Keratinocyte (primary cell): ENCODE measurements at regions not wholly inside any gene's neighbourhood (a gene's known extent, or its start where the extent isn't known, plus 50 kb on each side); places are given as distances from the start of the nearest gene placed in this dataset.
A peak's percentile ranks its signal among the peaks of the same experiment; 100 is the strongest.

Source experiments
- DNase-seq: peaks from one replicate; pipeline ENCODE4 v3.0.0-alpha.2; 2011; ENCODE audit warnings: low read depth, missing footprints, low spot score
- FAIRE-seq: peaks from 2 replicates; lab custom pipeline; 2011; peaks lifted over from hg19 to GRCh38; lab: Jason Lieb, UNC
- H2AFZ ChIP-seq: 2 replicates; pipeline ENCODE4 v1.6.0; 2012; ENCODE audit warnings: low read length, control low read depth, inconsistent platforms; ENCODE audit not compliant: control insufficient read depth
- H3K27ac ChIP-seq: 2 replicates; pipeline ENCODE4 v1.5.1; 2011; ENCODE audit warnings: low read length; ENCODE audit not compliant: control insufficient read depth, insufficient read depth
- H3K27me3 ChIP-seq: 3 replicates; pipeline ENCODE4 v1.6.0; 2011; ENCODE audit warnings: low read length; ENCODE audit not compliant: control insufficient read depth, insufficient read depth; ENCODE audit errors: extremely low read depth
- H3K36me3 ChIP-seq, 2 experiments: 2 replicates in 1 of 2; 3 replicates in 1 of 2; pipeline ENCODE4 v1.5.1; 2011; ENCODE audit warnings: low read length in 2 of 2, mild to moderate bottlenecking in 1 of 2; ENCODE audit not compliant: control insufficient read depth in 2 of 2, insufficient read depth in 2 of 2; ENCODE audit errors: extremely low read depth in 1 of 2
- H3K4me1 ChIP-seq: 3 replicates; pipeline ENCODE4 v1.5.1; 2011; ENCODE audit warnings: low read length; ENCODE audit not compliant: control insufficient read depth, insufficient read depth; ENCODE audit errors: extremely low read depth
- H3K4me2 ChIP-seq: 3 replicates; pipeline ENCODE4 v1.6.0; 2011; ENCODE audit warnings: low read depth, low read length; ENCODE audit not compliant: control insufficient read depth, insufficient read depth; ENCODE audit errors: extremely low read depth
- H3K4me3 ChIP-seq, 3 experiments: fragments of 200-600 bp in 1 of 3; sonication (generic) in 1 of 3; 2 replicates in 2 of 3; 3 replicates in 1 of 3; pipeline ENCODE4 v1.5.1; 2011 to 2016; ENCODE audit warnings: low read length in 3 of 3, mild to moderate bottlenecking in 3 of 3, control low read depth in 2 of 3, inconsistent platforms in 1 of 3, low read depth in 1 of 3, mixed read lengths in 1 of 3, mixed run types in 1 of 3, moderate library complexity in 1 of 3; ENCODE audit not compliant: control insufficient read depth in 2 of 3, insufficient read depth in 2 of 3; ENCODE audit errors: extremely low read depth in 1 of 3
- H3K79me2 ChIP-seq: 2 replicates; pipeline ENCODE4 v1.6.0; 2012; ENCODE audit warnings: low read length; ENCODE audit not compliant: control insufficient read depth, insufficient read depth
- H3K9ac ChIP-seq: 3 replicates; pipeline ENCODE4 v1.6.0; 2011; ENCODE audit warnings: low read length; ENCODE audit not compliant: control insufficient read depth, insufficient read depth; ENCODE audit errors: extremely low read depth
- H3K9me1 ChIP-seq: 3 replicates; pipeline ENCODE4 v1.6.0; 2011; ENCODE audit warnings: low read length; ENCODE audit not compliant: control insufficient read depth, insufficient read depth; ENCODE audit errors: extremely low read depth
- H3K9me3 ChIP-seq: 2 replicates; pipeline ENCODE4 v1.5.1; 2012; ENCODE audit warnings: low read depth, low read length; ENCODE audit not compliant: control insufficient read depth
- H4K20me1 ChIP-seq: 3 replicates; pipeline ENCODE4 v1.6.0; 2011; ENCODE audit warnings: low read length; ENCODE audit not compliant: control insufficient read depth, insufficient read depth; ENCODE audit errors: extremely low read depth
- EZH2 ChIP-seq: IDR thresholded peaks from one replicate; pipeline ENCODE4 v1.6.1; 2012; ENCODE audit warnings: inconsistent platforms, mild to moderate bottlenecking, low read length, moderate library complexity
- dilution Hi-C: fragments of 300-500 bp; cut with MboI; formaldehyde crosslinking; loops from one replicate; pipeline ENCODE4 v1.7.0; 2020; ENCODE audit warnings: low sequenced_read_pairs; ENCODE audit not compliant: extremely low pct_ligation_motif_present
- TF ChIP-seq, protein P1 (sequence below), 3 experiments: IDR thresholded peaks in 1 of 3; conservative IDR thresholded peaks in 1 of 3; optimal IDR thresholded peaks in 1 of 3; 2 replicates in 2 of 3; 3 replicates in 1 of 3; pipeline versions ENCODE3 to v1.5.1; 2011; ENCODE audit warnings: low read length in 3 of 3, mild to moderate bottlenecking in 3 of 3, moderate library complexity in 2 of 3, control low read depth in 1 of 3, inconsistent platforms in 1 of 3; ENCODE audit not compliant: insufficient read depth in 2 of 3; ENCODE audit errors: extremely low read depth in 1 of 3

DNA sequence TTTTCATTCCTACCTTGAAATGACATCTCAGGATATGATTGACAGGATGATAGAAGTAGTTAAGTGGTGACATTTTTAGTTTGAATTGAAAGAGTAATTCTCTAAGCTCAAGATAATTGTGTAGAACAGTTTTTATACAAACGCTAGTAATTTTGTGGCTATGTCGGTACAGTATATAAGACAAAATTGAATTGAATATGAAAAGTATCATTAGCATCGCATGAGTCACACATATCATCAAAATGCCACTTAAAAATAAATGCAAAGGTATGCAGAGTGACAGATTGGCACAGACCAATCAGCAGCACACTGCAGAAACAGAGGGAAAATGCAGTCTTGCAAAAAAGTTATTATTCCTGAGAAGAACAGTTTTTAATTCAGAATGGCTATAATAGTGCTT, 608.2 kb upstream of the NETO1 start:
- Histone ChIP-seq H3K27ac (no peak overlapping the region), H3K36me3 (no peaks in the 10 kb centered on the region), H3K4me3 (no peak overlapping the region), H4K20me1 (no peaks in the 10 kb centered on the region), H3K27me3 (no peaks in the 10 kb centered on the region), H2AFZ (no peak overlapping the region), H3K9ac (no peak overlapping the region), H3K4me1 (peaks cover 3% of the 10 kb centered on the region), H3K79me2 (no peaks in the 10 kb centered on the region), H3K4me2 (no peak overlapping the region), H3K9me1 (no peaks in the 10 kb centered on the region), H3K9me3 (no peaks in the 10 kb centered on the region)
- dilution Hi-C loops, result no loop called here
- no peak for TF ChIP-seq EZH2
- TF ChIP-seq, protein P1, sequence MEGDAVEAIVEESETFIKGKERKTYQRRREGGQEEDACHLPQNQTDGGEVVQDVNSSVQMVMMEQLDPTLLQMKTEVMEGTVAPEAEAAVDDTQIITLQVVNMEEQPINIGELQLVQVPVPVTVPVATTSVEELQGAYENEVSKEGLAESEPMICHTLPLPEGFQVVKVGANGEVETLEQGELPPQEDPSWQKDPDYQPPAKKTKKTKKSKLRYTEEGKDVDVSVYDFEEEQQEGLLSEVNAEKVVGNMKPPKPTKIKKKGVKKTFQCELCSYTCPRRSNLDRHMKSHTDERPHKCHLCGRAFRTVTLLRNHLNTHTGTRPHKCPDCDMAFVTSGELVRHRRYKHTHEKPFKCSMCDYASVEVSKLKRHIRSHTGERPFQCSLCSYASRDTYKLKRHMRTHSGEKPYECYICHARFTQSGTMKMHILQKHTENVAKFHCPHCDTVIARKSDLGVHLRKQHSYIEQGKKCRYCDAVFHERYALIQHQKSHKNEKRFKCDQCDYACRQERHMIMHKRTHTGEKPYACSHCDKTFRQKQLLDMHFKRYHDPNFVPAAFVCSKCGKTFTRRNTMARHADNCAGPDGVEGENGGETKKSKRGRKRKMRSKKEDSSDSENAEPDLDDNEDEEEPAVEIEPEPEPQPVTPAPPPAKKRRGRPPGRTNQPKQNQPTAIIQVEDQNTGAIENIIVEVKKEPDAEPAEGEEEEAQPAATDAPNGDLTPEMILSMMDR (optimal IDR thresholded peaks at IDR 0.05 in 1 of 3, IDR thresholded peaks at IDR 0.05 in 1 of 3, conservative IDR thresholded peaks at IDR 0.05 in 1 of 3; ENCODE audit: extremely low read depth in 1 of 3, insufficient read depth in 2 of 3, low read length in 3 of 3), result no peak
- DNase-seq (no peak), FAIRE-seq (no peak)

DNA sequence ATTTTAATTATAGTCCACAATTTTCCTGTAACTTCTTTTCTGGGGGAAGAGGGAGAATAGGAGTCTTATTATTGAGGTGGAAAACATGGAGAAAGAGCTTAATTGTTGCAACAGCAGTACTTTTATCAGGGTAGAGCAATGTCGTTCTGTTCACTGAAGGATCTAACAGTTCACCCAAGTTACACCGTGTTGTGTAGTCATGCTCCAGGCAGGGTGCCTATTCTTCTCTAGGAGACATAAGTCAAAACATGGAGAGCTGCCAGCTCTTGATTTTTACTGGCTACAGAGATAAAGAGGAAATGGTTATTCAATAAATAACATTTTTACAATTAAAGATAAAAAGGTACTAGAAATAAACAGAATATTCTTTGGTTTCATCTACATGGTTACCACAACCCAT, 594.3 kb upstream of the NETO1 start:
- Histone ChIP-seq H3K36me3 (no peaks in the 10 kb centered on the region), H3K9me1 (no peaks in the 10 kb centered on the region), H3K4me1 (peaks cover 5% of the 10 kb centered on the region), H4K20me1 (no peaks in the 10 kb centered on the region), H3K4me2 (no peak overlapping the region), H3K79me2 (no peaks in the 10 kb centered on the region), H2AFZ (no peak overlapping the region), H3K27me3 (no peaks in the 10 kb centered on the region), H3K9me3 (no peaks in the 10 kb centered on the region), H3K27ac (no peak overlapping the region), H3K4me3 (no peak overlapping the region), H3K9ac (no peak overlapping the region)
- no peak for TF ChIP-seq EZH2
- TF ChIP-seq, protein P1 (optimal IDR thresholded peaks at IDR 0.05 in 1 of 3, IDR thresholded peaks at IDR 0.05 in 1 of 3, conservative IDR thresholded peaks at IDR 0.05 in 1 of 3; ENCODE audit: extremely low read depth in 1 of 3, insufficient read depth in 2 of 3, low read length in 3 of 3), result no peak
- dilution Hi-C loops, result no loop called here
- FAIRE-seq (peak; percentile 26), DNase-seq (no peak)
